Caco-2 (cell line): ENCODE measurements at regions not wholly inside any gene's neighbourhood (a gene's known extent, or its start where the extent isn't known, plus 50 kb on each side); places are given as distances from the start of the nearest gene placed in this dataset.

ENCODE experiments used
- BruUV-seq: library from RNA; stranded (reverse); fragments of 400-500 nt; replicated peaks from 2 replicates; lab custom pipeline; 2021; lab: Mats Ljungman, UMichigan
- CTCF ChIA-PET: fragments of 300-600 bp; sonication (Branson Sonifier 250); formaldehyde crosslinking; loops from one replicate; lab custom pipeline; 2022; ENCODE audit warnings: antibody characterized with exemption; lab: Charles Lee
- POLR2A ChIA-PET: fragments of 300-600 bp; sonication (Branson Sonifier 250); formaldehyde crosslinking; loops from one replicate; lab custom pipeline; 2022; ENCODE audit warnings: antibody characterized with exemption; lab: Charles Lee
- DNase-seq, 2 experiments: peaks; one replicate each; pipeline versions ENCODE4 v3.0.0 to v3.0.0-alpha.2; 2020 to 2022
- H3K27me3 ChIP-seq: replicated peaks from 2 replicates; pipeline ENCODE4 v1.6.0; 2011; ENCODE audit warnings: low read length; ENCODE audit not compliant: control insufficient read depth, insufficient read depth
- H3K36me3 ChIP-seq: 2 replicates; pipeline ENCODE4 v1.5.1; 2011; ENCODE audit warnings: low read length; ENCODE audit not compliant: control insufficient read depth, insufficient read depth
- H3K4me1 ChIP-seq: fragments of 250-450 bp; sonication (Bioruptor Pico); 2 replicates; pipeline ENCODE4 v1.5.1; 2020; ENCODE audit warnings: mild to moderate bottlenecking
- H3K4me3 ChIP-seq: 2 replicates; pipeline ENCODE4 v1.5.1; 2011; ENCODE audit warnings: low read depth, mild to moderate bottlenecking, control low read depth, low read length
- H3K9me3 ChIP-seq: fragments of 250-450 bp; sonication (Bioruptor Pico); 2 replicates; pipeline ENCODE4 v1.5.1; 2020; ENCODE audit warnings: mild to moderate bottlenecking, moderate library complexity
- H3K27ac Mint-ChIP-seq: one replicate; pipeline ENCODE4 v1.8.0; 2022; ENCODE audit warnings: mixed read lengths; ENCODE audit not compliant: unreplicated experiment
- H3K27me3 Mint-ChIP-seq: one replicate; pipeline ENCODE4 v1.8.0; 2022; ENCODE audit warnings: mixed read lengths; ENCODE audit not compliant: insufficient read depth, unreplicated experiment
- H3K36me3 Mint-ChIP-seq: one replicate; pipeline ENCODE4 v1.8.0; 2022; ENCODE audit warnings: mild to moderate bottlenecking, mixed read lengths; ENCODE audit not compliant: insufficient read depth, unreplicated experiment
- H3K4me1 Mint-ChIP-seq: one replicate; pipeline ENCODE4 v1.8.0; 2022; ENCODE audit warnings: low read depth, mixed read lengths; ENCODE audit not compliant: unreplicated experiment
- H3K4me3 Mint-ChIP-seq: one replicate; pipeline ENCODE4 v1.8.0; 2022; ENCODE audit warnings: mild to moderate bottlenecking, moderate library complexity, mixed read lengths; ENCODE audit not compliant: unreplicated experiment
- H3K9me3 Mint-ChIP-seq: one replicate; pipeline ENCODE4 v1.8.0; 2022; ENCODE audit warnings: mixed read lengths; ENCODE audit not compliant: unreplicated experiment
- intact Hi-C: fragments of 100-400 bp; cut with micrococcal nuclease; formaldehyde crosslinking; loops from one replicate; pipeline ENCODE4 v1.10.0; 2022; ENCODE audit not compliant: unreplicated experiment
- TF ChIP-seq, protein P1 (sequence below), 2 experiments: fragments of 200-600 bp in 1 of 2; IDR thresholded peaks; 1 replicate in 1 of 2; 2 replicates in 1 of 2; pipeline versions ENCODE4 v1.5.1 to v1.8.0; 2011 to 2022; ENCODE audit warnings: antibody characterized with exemption in 1 of 2, control low read depth in 1 of 2, inconsistent platforms in 1 of 2, low read depth in 1 of 2, low read length in 1 of 2, mild to moderate bottlenecking in 1 of 2, moderate library complexity in 1 of 2; ENCODE audit not compliant: insufficient read depth in 1 of 2, severe bottlenecking in 1 of 2, unreplicated experiment in 1 of 2

- H3K36me3 Mint-ChIP-seq = no peaks in the 10 kb centered on the region
- TF ChIP-seq, protein P1, sequence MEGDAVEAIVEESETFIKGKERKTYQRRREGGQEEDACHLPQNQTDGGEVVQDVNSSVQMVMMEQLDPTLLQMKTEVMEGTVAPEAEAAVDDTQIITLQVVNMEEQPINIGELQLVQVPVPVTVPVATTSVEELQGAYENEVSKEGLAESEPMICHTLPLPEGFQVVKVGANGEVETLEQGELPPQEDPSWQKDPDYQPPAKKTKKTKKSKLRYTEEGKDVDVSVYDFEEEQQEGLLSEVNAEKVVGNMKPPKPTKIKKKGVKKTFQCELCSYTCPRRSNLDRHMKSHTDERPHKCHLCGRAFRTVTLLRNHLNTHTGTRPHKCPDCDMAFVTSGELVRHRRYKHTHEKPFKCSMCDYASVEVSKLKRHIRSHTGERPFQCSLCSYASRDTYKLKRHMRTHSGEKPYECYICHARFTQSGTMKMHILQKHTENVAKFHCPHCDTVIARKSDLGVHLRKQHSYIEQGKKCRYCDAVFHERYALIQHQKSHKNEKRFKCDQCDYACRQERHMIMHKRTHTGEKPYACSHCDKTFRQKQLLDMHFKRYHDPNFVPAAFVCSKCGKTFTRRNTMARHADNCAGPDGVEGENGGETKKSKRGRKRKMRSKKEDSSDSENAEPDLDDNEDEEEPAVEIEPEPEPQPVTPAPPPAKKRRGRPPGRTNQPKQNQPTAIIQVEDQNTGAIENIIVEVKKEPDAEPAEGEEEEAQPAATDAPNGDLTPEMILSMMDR (IDR thresholded peaks at IDR 0.05; ENCODE audit: insufficient read depth in 1 of 2, low read depth in 1 of 2, low read length in 1 of 2, severe bottlenecking in 1 of 2, unreplicated experiment in 1 of 2) = no peak
- H3K4me1 ChIP-seq = peaks cover 6% of the 10 kb centered on the region
- intact Hi-C loops = loop anchor here (1.0 to 5.0 kb wide), 5 partner anchors 152 to 922 kb away; partner anchors contain the start of genes TMEM167A and XRCC4
- H3K4me1 Mint-ChIP-seq = peaks cover 6% of the 10 kb centered on the region
- H3K4me3 Mint-ChIP-seq = no peak overlapping the region
- H3K27me3 Mint-ChIP-seq = no peaks in the 10 kb centered on the region
- H3K9me3 Mint-ChIP-seq = no peaks in the 10 kb centered on the region
- ChIA-PET CTCF (interaction anchor here (1.0 kb wide), 1 partner anchor 125 kb away, joined by 3 read pairs; no protein-coding TSS in a partner anchor), POLR2A (no interaction called here)
- no peak for DNase-seq
- no peaks in the 10 kb centered on the region; the same call in 1 of the 2 replicates for H3K9me3 ChIP-seq
- H3K27ac Mint-ChIP-seq = no peak overlapping the region
- no peaks in the 10 kb centered on the region for H3K36me3 ChIP-seq
- H3K27me3 ChIP-seq = no peaks in the 10 kb centered on the region
- BruUV-seq = no TSS peak
- no peak overlapping the region for H3K4me3 ChIP-seq
Observed at GRCh38 chr5:82640916-82641315, 362.8 kb upstream of the RPS23 start.

DNA sequence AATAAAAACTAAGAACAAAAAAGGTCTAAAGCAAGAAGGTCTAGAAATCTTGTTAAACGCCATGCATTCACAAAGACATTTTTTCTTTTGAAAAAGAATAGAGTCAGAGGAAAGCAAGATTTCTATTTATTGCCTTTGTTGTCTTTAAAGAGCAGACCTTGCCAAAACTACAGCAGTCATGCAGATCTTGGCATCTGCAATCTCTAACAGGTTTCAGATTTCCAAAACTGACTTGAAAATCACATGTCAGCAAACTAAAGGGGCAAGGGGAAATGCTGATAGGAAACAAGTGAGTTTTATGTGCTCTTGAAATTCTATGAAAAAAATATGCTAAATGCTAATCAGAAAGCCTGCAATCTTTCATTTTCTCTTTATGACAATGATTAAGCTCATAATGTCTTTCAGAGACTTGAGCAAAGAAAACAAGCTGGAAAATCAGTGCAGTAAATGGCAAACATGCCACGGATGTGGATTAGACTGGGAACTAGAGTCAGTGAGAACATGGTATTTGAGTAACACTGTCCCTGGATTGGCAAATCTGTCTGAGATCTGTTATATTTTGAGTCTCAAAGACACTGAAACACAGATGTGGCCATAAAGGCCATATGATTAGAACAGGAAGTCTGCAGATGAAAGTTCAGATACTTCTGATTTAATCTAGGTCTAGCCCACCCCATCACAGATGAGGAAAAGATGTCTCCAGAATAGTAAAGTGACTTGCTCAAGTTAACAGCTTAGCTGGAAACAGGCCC, 361.4 kb upstream of the RPS23 start:
- Histone ChIP-seq H3K9me3 (no peaks in the 10 kb centered on the region; the same call in 1 of the 2 replicates), H3K4me1 (peaks cover 18% of the 10 kb centered on the region), H3K36me3 (no peaks in the 10 kb centered on the region), H3K4me3 (no peak overlapping the region), H3K27me3 (no peaks in the 10 kb centered on the region)
- Mint-ChIP-seq H3K27ac (no peak overlapping the region), H3K4me3 (no peak overlapping the region), H3K4me1 (peaks cover 11% of the 10 kb centered on the region), H3K9me3 (no peaks in the 10 kb centered on the region), H3K27me3 (no peaks in the 10 kb centered on the region), H3K36me3 (no peaks in the 10 kb centered on the region)
- ChIA-PET CTCF (no interaction called here), POLR2A (no interaction called here)
- TF ChIP-seq, protein P1 (IDR thresholded peaks at IDR 0.05; ENCODE audit: insufficient read depth in 1 of 2, low read depth in 1 of 2, low read length in 1 of 2, severe bottlenecking in 1 of 2, unreplicated experiment in 1 of 2) = no peak
- no peak for DNase-seq
- BruUV-seq = no TSS peak
- intact Hi-C loops = loop anchor here (2.0 to 5.0 kb wide), 2 partner anchors 438 to 835 kb away; partner anchors contain the start of genes TMEM167A and XRCC4

GRCh38 chr5:82636591-82636990, 358.4 kb upstream of the RPS23 start:
- Histone ChIP-seq H3K4me1 (peaks cover 23% of the 10 kb centered on the region), H3K27me3 (no peaks in the 10 kb centered on the region), H3K36me3 (no peaks in the 10 kb centered on the region), H3K9me3 (no peaks in the 10 kb centered on the region; the same call in 1 of the 2 replicates), H3K4me3 (no peak overlapping the region)
- Mint-ChIP-seq H3K27ac (no peak overlapping the region), H3K4me1 (peaks cover 21% of the 10 kb centered on the region), H3K9me3 (no peaks in the 10 kb centered on the region), H3K36me3 (no peaks in the 10 kb centered on the region), H3K27me3 (no peaks in the 10 kb centered on the region), H3K4me3 (no peak overlapping the region)
- DNase-seq = no peak
- CTCF ChIA-PET = no interaction called here
- BruUV-seq = no TSS peak
- POLR2A ChIA-PET = no interaction called here
- TF ChIP-seq, protein P1 (IDR thresholded peaks at IDR 0.05; ENCODE audit: insufficient read depth in 1 of 2, low read depth in 1 of 2, low read length in 1 of 2, severe bottlenecking in 1 of 2, unreplicated experiment in 1 of 2) = no peak
- intact Hi-C loops = no loop called here
